Right lobe of liver (tissue), 4 donors: ENCODE measurements at regions not wholly inside any gene's neighbourhood (a gene's known extent, or its start where the extent isn't known, plus 50 kb on each side); places are given as distances from the start of the nearest gene placed in this dataset.

Experiments used
- POLR2A ChIP-seq: fragments of 450-650 bp; IDR thresholded peaks from one replicate; pipeline ENCODE4 v1.6.1; 2017; ENCODE audit warnings: antibody characterized with exemption, mild to moderate bottlenecking
- TF ChIP-seq, protein P1 (sequence below), 4 donors: fragments of 200-600 bp in 3 of 4; fragments of 450-650 bp in 1 of 4; IDR thresholded peaks; one replicate each; pipeline versions ENCODE4 v1.5.1 to v1.8.0; 2016 to 2022; ENCODE audit warnings: antibody characterized with exemption in 4 of 4, mild to moderate bottlenecking in 2 of 4
- donor health status: DM: no; HTN: no; CAD: no.
- donor health status: DM: no; HTN: no; CAD: no.
- donor health status: DM: no; HTN: yes; CAD: no.

DNA sequence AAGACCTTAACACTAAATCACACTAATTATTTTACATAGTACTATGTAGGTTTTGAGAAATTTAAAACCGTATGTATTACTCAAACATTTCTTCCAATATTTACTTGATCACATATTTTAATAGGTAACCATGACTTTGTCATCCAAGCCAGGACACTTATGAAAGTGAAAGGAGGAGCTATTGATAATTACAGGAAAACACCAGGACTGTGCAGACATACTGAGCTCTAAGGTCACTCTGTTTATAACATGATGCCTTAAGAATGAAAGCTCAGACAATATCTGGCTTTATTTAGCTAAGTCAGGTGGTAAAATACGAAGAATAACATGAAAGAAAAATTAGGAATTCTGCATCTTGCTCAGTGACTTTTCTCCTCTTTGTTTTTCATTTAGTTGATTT lies 216.0 kb upstream of the NANOGP8 start:
- TF ChIP-seq, protein P1, sequence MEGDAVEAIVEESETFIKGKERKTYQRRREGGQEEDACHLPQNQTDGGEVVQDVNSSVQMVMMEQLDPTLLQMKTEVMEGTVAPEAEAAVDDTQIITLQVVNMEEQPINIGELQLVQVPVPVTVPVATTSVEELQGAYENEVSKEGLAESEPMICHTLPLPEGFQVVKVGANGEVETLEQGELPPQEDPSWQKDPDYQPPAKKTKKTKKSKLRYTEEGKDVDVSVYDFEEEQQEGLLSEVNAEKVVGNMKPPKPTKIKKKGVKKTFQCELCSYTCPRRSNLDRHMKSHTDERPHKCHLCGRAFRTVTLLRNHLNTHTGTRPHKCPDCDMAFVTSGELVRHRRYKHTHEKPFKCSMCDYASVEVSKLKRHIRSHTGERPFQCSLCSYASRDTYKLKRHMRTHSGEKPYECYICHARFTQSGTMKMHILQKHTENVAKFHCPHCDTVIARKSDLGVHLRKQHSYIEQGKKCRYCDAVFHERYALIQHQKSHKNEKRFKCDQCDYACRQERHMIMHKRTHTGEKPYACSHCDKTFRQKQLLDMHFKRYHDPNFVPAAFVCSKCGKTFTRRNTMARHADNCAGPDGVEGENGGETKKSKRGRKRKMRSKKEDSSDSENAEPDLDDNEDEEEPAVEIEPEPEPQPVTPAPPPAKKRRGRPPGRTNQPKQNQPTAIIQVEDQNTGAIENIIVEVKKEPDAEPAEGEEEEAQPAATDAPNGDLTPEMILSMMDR (IDR thresholded peaks at IDR 0.05): no peak
- no peak for TF ChIP-seq POLR2A
